ENCODE measurements at regions not wholly inside any gene's neighbourhood (a gene's known extent, or its start where the extent isn't known, plus 50 kb on each side); places are given as distances from the start of the nearest gene placed in this dataset.

DNA sequence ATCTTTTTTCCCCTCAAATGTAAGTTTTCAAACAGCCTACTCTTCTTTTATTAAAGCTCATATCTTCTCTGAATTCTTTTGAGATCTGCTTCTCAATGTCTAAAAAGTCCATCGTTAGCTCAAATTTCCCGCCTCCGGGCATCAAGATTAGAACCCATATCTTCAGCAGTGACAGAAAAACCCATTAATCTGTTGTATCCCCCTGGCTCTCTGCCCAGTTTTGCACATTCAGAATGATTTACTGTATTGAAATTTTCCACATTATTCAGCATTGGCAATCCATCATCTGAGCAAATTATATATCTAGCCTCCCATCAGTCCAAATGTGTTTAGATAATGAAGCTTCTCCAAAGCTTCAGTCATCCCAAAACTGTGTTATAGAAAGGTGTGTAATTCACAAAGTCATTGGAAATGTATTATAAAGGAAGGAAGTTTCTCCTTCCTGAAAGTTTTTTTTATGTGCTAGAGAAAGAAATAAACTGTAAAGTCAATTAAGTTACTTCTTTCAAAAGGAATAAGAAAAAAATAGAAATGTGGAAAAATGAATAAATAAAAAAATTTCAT, 849.9 kb downstream of the MAT2B start:
- no peaks in the 10 kb centered on the region for H3K9me3 Mint-ChIP-seq (ENCODE audit: low read depth)
- no peak for DNase-seq (ENCODE audit: low spot score)

DNA sequence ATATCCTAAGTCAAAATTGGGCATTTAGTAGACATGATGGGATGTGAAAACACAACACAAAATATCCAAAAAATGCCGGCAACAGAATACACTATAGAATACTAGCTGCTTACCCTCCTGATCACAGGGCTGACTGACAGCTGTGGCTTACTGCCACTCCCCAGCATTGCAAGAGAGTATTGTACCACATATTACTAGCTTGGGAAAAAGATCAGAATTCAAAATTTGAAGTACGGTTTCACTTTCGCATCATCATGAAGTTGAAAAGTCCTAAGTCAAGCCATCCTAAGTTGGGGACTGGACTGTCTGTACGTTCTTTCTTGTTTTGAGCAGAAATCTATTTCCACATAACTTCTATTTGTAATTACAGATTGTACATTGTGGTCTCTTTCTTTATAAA, 851.4 kb downstream of the MAT2B start:
- Mint-ChIP-seq H3K36me3 (ENCODE audit: low read depth) (no peaks in the 10 kb centered on the region), H3K27me3 (ENCODE audit: low read depth) (no peaks in the 10 kb centered on the region), H3K4me1 (ENCODE audit: low read depth) (peaks cover 32% of the 10 kb centered on the region), H3K27ac (ENCODE audit: unreplicated experiment) (no peak overlapping the region), H3K9me3 (ENCODE audit: low read depth) (no peaks in the 10 kb centered on the region), H3K4me3 (ENCODE audit: unreplicated experiment) (no peak overlapping the region)
- TF ChIP-seq, protein P1, sequence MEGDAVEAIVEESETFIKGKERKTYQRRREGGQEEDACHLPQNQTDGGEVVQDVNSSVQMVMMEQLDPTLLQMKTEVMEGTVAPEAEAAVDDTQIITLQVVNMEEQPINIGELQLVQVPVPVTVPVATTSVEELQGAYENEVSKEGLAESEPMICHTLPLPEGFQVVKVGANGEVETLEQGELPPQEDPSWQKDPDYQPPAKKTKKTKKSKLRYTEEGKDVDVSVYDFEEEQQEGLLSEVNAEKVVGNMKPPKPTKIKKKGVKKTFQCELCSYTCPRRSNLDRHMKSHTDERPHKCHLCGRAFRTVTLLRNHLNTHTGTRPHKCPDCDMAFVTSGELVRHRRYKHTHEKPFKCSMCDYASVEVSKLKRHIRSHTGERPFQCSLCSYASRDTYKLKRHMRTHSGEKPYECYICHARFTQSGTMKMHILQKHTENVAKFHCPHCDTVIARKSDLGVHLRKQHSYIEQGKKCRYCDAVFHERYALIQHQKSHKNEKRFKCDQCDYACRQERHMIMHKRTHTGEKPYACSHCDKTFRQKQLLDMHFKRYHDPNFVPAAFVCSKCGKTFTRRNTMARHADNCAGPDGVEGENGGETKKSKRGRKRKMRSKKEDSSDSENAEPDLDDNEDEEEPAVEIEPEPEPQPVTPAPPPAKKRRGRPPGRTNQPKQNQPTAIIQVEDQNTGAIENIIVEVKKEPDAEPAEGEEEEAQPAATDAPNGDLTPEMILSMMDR (IDR thresholded peaks at IDR 0.05) = no peak
- no peak for DNase-seq (ENCODE audit: low spot score)

More for the DNA sequence above, 849.9 kb downstream of the MAT2B start:
- Mint-ChIP-seq H3K36me3 (ENCODE audit: low read depth) (no peaks in the 10 kb centered on the region), H3K27me3 (ENCODE audit: low read depth) (no peaks in the 10 kb centered on the region), H3K4me3 (ENCODE audit: unreplicated experiment) (no peak overlapping the region), H3K4me1 (ENCODE audit: low read depth) (peaks cover 46% of the 10 kb centered on the region), H3K27ac (ENCODE audit: unreplicated experiment) (no peak overlapping the region)
- TF ChIP-seq, protein P1 (IDR thresholded peaks at IDR 0.05) = no peak

GRCh38 chr5:164357395-164358033, 852.1 kb downstream of the MAT2B start:
- H3K9me3 Mint-ChIP-seq (ENCODE audit: low read depth) = no peaks in the 10 kb centered on the region
- H3K27ac Mint-ChIP-seq (ENCODE audit: unreplicated experiment) = no peak overlapping the region
- H3K36me3 Mint-ChIP-seq (ENCODE audit: low read depth) = no peaks in the 10 kb centered on the region
- H3K4me3 Mint-ChIP-seq (ENCODE audit: unreplicated experiment) = no peak overlapping the region
- no peak for DNase-seq (ENCODE audit: low spot score)
- H3K27me3 Mint-ChIP-seq (ENCODE audit: low read depth) = no peaks in the 10 kb centered on the region
- H3K4me1 Mint-ChIP-seq (ENCODE audit: low read depth) = peaks cover 27% of the 10 kb centered on the region
- TF ChIP-seq, protein P1 (IDR thresholded peaks at IDR 0.05) = no peak

GRCh38 chr5:164358531-164359259, 853.3 kb downstream of the MAT2B start:
- Mint-ChIP-seq H3K36me3 (ENCODE audit: low read depth) (no peaks in the 10 kb centered on the region), H3K9me3 (ENCODE audit: low read depth) (no peaks in the 10 kb centered on the region), H3K4me1 (ENCODE audit: low read depth) (peaks cover 19% of the 10 kb centered on the region), H3K27ac (ENCODE audit: unreplicated experiment) (peak overlapping the region; percentile 74), H3K27me3 (ENCODE audit: low read depth) (no peaks in the 10 kb centered on the region), H3K4me3 (ENCODE audit: unreplicated experiment) (no peak overlapping the region)
- no peak for DNase-seq (ENCODE audit: low spot score)
- TF ChIP-seq, protein P1 (IDR thresholded peaks at IDR 0.05) = no peak
